ENCODE measurements at regions not wholly inside any gene's neighbourhood (a gene's known extent, or its start where the extent isn't known, plus 50 kb on each side); places are given as distances from the start of the nearest gene placed in this dataset.

DNA sequence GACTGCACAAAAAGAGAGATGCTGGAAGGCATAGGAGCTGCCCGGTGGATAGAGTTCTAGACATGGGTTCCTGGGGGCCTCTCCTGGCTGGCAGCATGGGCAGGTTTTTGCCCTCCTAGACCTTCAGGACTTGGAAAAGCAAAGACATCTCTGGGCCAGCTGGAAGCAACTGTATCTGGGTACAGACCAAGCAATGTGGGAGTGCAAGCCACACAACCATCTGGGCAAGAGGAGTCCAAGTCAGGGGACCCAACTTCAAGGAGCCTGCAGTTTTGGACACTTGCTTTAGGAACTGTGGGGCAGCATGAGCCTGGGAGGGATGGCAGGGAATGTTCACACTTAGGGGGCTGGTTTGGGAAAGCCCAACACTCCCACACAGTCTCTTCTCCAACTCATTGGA is 323.3 kb downstream of the GADD45G start:
- TF ChIP-seq, protein P1, sequence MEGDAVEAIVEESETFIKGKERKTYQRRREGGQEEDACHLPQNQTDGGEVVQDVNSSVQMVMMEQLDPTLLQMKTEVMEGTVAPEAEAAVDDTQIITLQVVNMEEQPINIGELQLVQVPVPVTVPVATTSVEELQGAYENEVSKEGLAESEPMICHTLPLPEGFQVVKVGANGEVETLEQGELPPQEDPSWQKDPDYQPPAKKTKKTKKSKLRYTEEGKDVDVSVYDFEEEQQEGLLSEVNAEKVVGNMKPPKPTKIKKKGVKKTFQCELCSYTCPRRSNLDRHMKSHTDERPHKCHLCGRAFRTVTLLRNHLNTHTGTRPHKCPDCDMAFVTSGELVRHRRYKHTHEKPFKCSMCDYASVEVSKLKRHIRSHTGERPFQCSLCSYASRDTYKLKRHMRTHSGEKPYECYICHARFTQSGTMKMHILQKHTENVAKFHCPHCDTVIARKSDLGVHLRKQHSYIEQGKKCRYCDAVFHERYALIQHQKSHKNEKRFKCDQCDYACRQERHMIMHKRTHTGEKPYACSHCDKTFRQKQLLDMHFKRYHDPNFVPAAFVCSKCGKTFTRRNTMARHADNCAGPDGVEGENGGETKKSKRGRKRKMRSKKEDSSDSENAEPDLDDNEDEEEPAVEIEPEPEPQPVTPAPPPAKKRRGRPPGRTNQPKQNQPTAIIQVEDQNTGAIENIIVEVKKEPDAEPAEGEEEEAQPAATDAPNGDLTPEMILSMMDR (IDR thresholded peaks at IDR 0.05), result no peak
- no peak for TF ChIP-seq POLR2A (IDR thresholded peaks at IDR 0.05)

Measured in upper lobe of left lung (tissue), 4 donors.